CD4-positive, alpha-beta T cell (primary cell): ENCODE measurements at regions not wholly inside any gene's neighbourhood (a gene's known extent, or its start where the extent isn't known, plus 50 kb on each side); places are given as distances from the start of the nearest gene placed in this dataset.

Experiments
- ATAC-seq: fragments of 200-7000 bp; cut with Tn5 transposase; one replicate; pipeline ENCODE4 v1.10.0; 2022; ENCODE audit warnings: mild to moderate bottlenecking; ENCODE audit not compliant: poor library complexity
- CTCF ChIA-PET: fragments of 350-600 bp; sonication (Branson Sonifier 250); formaldehyde crosslinking; loops from one replicate; lab custom pipeline; 2021; ENCODE audit warnings: antibody characterized with exemption, inconsistent platforms; lab: Charles Lee
- POLR2A ChIA-PET: fragments of 350-600 bp; sonication (Branson Sonifier 250); formaldehyde crosslinking; loops from one replicate; lab custom pipeline; 2021; ENCODE audit warnings: antibody characterized with exemption, inconsistent platforms; lab: Charles Lee
- DNase-seq, 14 experiments: peaks; one replicate each; pipeline ENCODE4 v3.0.0-alpha.2; 2013 to 2020; ENCODE audit warnings: mixed read lengths in 2 of 14
- H3K27ac ChIP-seq, 2 donors: one replicate each; pipeline versions ENCODE4 v1.5.1 to v1.7.0; 2013; ENCODE audit warnings: low read length in 2 of 2, low read depth in 1 of 2, mild to moderate bottlenecking in 1 of 2
- H3K27me3 ChIP-seq, 2 experiments: 1 replicate in 1 of 2; 2 replicates in 1 of 2; pipeline versions ENCODE4 v1.6.1 to v1.7.0; 2013; ENCODE audit warnings: low read length in 2 of 2, control low read depth in 1 of 2, mild to moderate bottlenecking in 1 of 2, moderate library complexity in 1 of 2; ENCODE audit not compliant: insufficient read depth in 2 of 2, control insufficient read depth in 1 of 2
- H3K36me3 ChIP-seq: one replicate; pipeline ENCODE4 v1.6.1; 2013; ENCODE audit warnings: low read length, control low read depth; ENCODE audit not compliant: insufficient read depth
- H3K4me1 ChIP-seq: one replicate; pipeline ENCODE4 v1.6.1; 2013; ENCODE audit warnings: low read length, control low read depth; ENCODE audit not compliant: insufficient read depth
- H3K4me3 ChIP-seq: one replicate; pipeline ENCODE4 v1.5.1; 2013; ENCODE audit warnings: mild to moderate bottlenecking, low read length, moderate library complexity
- H3K9me3 ChIP-seq, 2 experiments: 1 replicate in 1 of 2; 2 replicates in 1 of 2; pipeline versions ENCODE4 v1.6.1 to v1.7.0; 2013; ENCODE audit warnings: low read length in 2 of 2, mild to moderate bottlenecking in 2 of 2, control low read depth in 1 of 2, moderate library complexity in 1 of 2; ENCODE audit not compliant: control insufficient read depth in 1 of 2, insufficient read depth in 1 of 2
- H3K27ac Mint-ChIP-seq: one replicate; pipeline ENCODE4 v1.8.0; 2020; ENCODE audit warnings: mixed read lengths
- H3K27me3 Mint-ChIP-seq: one replicate; pipeline ENCODE4 v1.8.0; 2021; ENCODE audit warnings: mixed read lengths
- H3K36me3 Mint-ChIP-seq: one replicate; pipeline ENCODE4 v1.8.0; 2021; ENCODE audit warnings: low read depth, mixed read lengths
- H3K4me1 Mint-ChIP-seq: one replicate; pipeline ENCODE4 v1.8.0; 2021; ENCODE audit warnings: low read depth, mixed read lengths
- H3K4me3 Mint-ChIP-seq: one replicate; pipeline ENCODE4 v1.8.0; 2020; ENCODE audit warnings: mild to moderate bottlenecking, mixed read lengths
- H3K9me3 Mint-ChIP-seq: one replicate; pipeline ENCODE4 v1.8.0; 2020; ENCODE audit warnings: mixed read lengths
- CTCF ChIP-seq: fragments of 200-600 bp; IDR thresholded peaks from one replicate; pipeline ENCODE4 v1.8.0; 2022; ENCODE audit warnings: antibody characterized with exemption, mild to moderate bottlenecking
- intact Hi-C, 2 experiments: fragments of 100-400 bp; cut with DNase I in 1 of 2; cut with micrococcal nuclease in 1 of 2; formaldehyde crosslinking; loops; one replicate each; pipeline versions ENCODE4 v1.15.1 to v1.9.0; 2023 to 2025; cut with DNase I, micrococcal nuclease

GRCh38 chr5:112636751-112637150 lies 100.9 kb upstream of the APC start:
- H3K9me3 ChIP-seq = peaks cover 4 to 12% of the 10 kb centered on the region in 2 experiments
- no peak for ATAC-seq
- H3K4me1 ChIP-seq = no peaks in the 10 kb centered on the region
- no peaks in the 10 kb centered on the region for H3K36me3 ChIP-seq
- Mint-ChIP-seq H3K9me3 (peaks cover 3% of the 10 kb centered on the region), H3K27ac (no peak overlapping the region), H3K36me3 (no peaks in the 10 kb centered on the region), H3K4me1 (no peaks in the 10 kb centered on the region), H3K4me3 (no peak overlapping the region), H3K27me3 (peaks cover 24% of the 10 kb centered on the region)
- no peak for TF ChIP-seq CTCF
- DNase-seq = no peak
- POLR2A ChIA-PET = no interaction called here
- H3K27me3 ChIP-seq = no peaks in the 10 kb centered on the region
- no peak overlapping the region for H3K27ac ChIP-seq
- intact Hi-C loops = no loop called here
- H3K4me3 ChIP-seq = no peak overlapping the region
- CTCF ChIA-PET = interaction anchor here (0.5 kb wide), 1 partner anchor 15 kb away, joined by 3 read pairs; no protein-coding TSS in a partner anchor

GRCh38 chr5:112637343-112637742 lies 100.3 kb upstream of the APC start:
- H3K27ac Mint-ChIP-seq = no peak overlapping the region
- ChIA-PET CTCF (no interaction called here), POLR2A (no interaction called here)

DNA sequence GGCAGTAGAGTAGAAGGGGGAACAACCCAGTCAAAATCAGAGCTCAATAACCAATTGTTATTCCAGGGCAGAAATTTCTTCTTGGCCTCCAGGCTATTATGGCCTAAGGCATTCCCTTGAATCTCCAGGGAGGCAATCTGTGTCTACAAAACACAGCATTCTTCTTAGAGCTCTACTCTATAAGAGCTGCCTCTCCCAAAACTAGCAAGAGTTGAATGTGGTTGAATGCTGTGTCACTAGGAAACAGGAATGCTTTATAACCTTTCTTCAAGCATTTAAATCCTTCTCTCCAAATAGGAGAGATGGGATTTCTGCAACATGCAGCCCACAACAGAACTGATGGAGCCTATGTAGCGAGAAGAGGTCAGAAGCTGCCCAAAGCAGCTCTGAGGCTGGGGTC lies 97.1 kb upstream of the APC start:
- H3K4me3 Mint-ChIP-seq = no peak overlapping the region
- H3K9me3 Mint-ChIP-seq = no peaks in the 10 kb centered on the region
- Histone ChIP-seq H3K4me1 (no peaks in the 10 kb centered on the region), H3K27me3 (no peaks in the 10 kb centered on the region), H3K36me3 (no peaks in the 10 kb centered on the region), H3K4me3 (no peak overlapping the region), H3K27ac (no peak overlapping the region), H3K9me3 (no peaks in the 10 kb centered on the region)
- intact Hi-C loops = no loop called here
- no peak overlapping the region for H3K27ac Mint-ChIP-seq
- peaks cover 10% of the 10 kb centered on the region for H3K27me3 Mint-ChIP-seq
- POLR2A ChIA-PET = no interaction called here
- no peaks in the 10 kb centered on the region for H3K4me1 Mint-ChIP-seq
- no peak for TF ChIP-seq CTCF
- CTCF ChIA-PET = no interaction called here
- ATAC-seq (no peak), DNase-seq (no peak)
- H3K36me3 Mint-ChIP-seq = no peaks in the 10 kb centered on the region

More at GRCh38 chr5:112637343-112637742, 100.3 kb upstream of the APC start:
- Mint-ChIP-seq H3K9me3 (no peaks in the 10 kb centered on the region), H3K4me3 (no peak overlapping the region), H3K36me3 (no peaks in the 10 kb centered on the region), H3K27me3 (peaks cover 24% of the 10 kb centered on the region), H3K4me1 (no peaks in the 10 kb centered on the region)
- Histone ChIP-seq H3K27me3 (no peaks in the 10 kb centered on the region), H3K36me3 (no peaks in the 10 kb centered on the region), H3K27ac (no peak overlapping the region), H3K9me3 (peaks cover 4 to 7% of the 10 kb centered on the region in 2 experiments), H3K4me1 (no peaks in the 10 kb centered on the region), H3K4me3 (no peak overlapping the region)
- no peak for TF ChIP-seq CTCF
- intact Hi-C loops = no loop called here
- DNase-seq (no peak), ATAC-seq (no peak)
